Stimulated activated naive B cell treated with anti-CD40 and anti-IgM and Interleukin-4, amounts not matched to agents 10 μg/mL and 1 μg/mL and 100 μg/mL, for 72 hours (primary cell): ENCODE measurements at regions not wholly inside any gene's neighbourhood (a gene's known extent, or its start where the extent isn't known, plus 50 kb on each side); places are given as distances from the start of the nearest gene placed in this dataset.

Experiments used
- ATAC-seq, 2 donors: fragments of 150-1000 bp; cut with Tn5 transposase; replicated peaks; 2 replicates each; pipeline ENCODE4 v1.10.0; 2021; ENCODE audit warnings: moderate library complexity in 1 of 2
- DNase-seq: peaks from one replicate; pipeline ENCODE4 v3.0.0; 2021
- H3K27ac Mint-ChIP-seq: one replicate; pipeline ENCODE4 v1.8.0; 2022; ENCODE audit warnings: mild to moderate bottlenecking, mixed read lengths
- H3K27me3 Mint-ChIP-seq, 2 donors: one replicate each; pipeline ENCODE4 v1.8.0; 2022; ENCODE audit warnings: mixed read lengths in 2 of 2
- H3K36me3 Mint-ChIP-seq, 2 donors: one replicate each; pipeline ENCODE4 v1.8.0; 2022; ENCODE audit warnings: mixed read lengths in 2 of 2, mild to moderate bottlenecking in 1 of 2
- H3K4me1 Mint-ChIP-seq, 2 donors: one replicate each; pipeline ENCODE4 v1.8.0; 2022; ENCODE audit warnings: mixed read lengths in 2 of 2, mild to moderate bottlenecking in 1 of 2
- H3K4me3 Mint-ChIP-seq, 2 donors: one replicate each; pipeline ENCODE4 v1.8.0; 2022; ENCODE audit warnings: mild to moderate bottlenecking in 2 of 2, mixed read lengths in 2 of 2, moderate library complexity in 1 of 2
- H3K9me3 Mint-ChIP-seq, 2 donors: one replicate each; pipeline ENCODE4 v1.8.0; 2022; ENCODE audit warnings: mixed read lengths in 2 of 2, mild to moderate bottlenecking in 1 of 2

DNA sequence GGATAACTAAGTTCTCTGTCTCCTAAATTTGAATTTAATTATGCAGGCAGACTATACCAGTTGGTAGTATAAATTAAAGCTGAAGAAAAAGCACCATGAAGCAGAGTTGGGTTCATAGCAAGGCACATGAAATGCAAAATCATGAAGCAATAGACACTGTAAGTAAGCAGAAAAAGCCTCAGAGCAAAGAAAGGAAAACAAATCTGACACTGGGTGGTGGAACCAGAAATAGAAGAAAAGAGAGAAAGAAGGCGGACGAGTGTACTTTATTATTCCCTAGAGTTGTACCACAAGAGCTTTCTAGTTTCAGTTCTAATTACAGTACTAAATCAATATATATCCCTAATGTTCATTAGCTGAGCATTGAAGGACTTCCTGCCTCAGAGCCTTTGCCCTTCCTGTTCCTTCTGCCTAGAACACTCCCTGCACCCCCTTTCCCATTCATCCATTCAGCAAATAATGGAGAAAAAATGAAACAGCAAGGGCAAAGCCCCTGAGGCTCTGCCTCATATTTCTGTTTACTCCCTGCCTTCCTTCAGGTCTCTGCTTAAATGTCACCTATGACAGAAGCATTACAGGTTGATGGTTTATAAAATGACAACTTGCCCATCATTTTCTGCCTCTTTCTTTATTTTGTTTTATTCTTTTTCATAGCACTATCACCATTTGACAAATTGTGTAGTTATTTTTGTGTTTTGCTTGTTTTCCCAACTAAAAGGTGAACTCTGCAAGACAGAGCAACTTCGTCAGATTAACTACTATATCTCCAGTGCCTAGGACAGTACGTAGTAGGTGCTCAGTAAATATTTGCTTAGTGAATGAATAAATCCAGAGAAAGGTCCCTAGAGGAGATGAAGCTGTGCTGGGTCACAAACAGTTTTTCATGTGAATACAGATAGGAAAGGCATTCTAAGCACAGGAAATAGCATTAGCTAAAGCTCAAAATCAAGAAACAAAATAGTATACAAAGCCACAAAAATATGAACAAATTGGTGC is 154.0 kb upstream of the RASGEF1B start:
- no peak for DNase-seq
- H3K36me3 Mint-ChIP-seq = no peaks in the 10 kb centered on the region
- H3K4me1 Mint-ChIP-seq = peaks cover 19 to 42% of the 10 kb centered on the region in 2 donors
- peak; percentile 57 to 78 for ATAC-seq
- H3K9me3 Mint-ChIP-seq = no peaks in the 10 kb centered on the region
- no peaks in the 10 kb centered on the region for H3K27me3 Mint-ChIP-seq
- no peak overlapping the region for H3K27ac Mint-ChIP-seq
- H3K4me3 Mint-ChIP-seq = peak overlapping the region in 1 of 2 donors; percentile 43

DNA sequence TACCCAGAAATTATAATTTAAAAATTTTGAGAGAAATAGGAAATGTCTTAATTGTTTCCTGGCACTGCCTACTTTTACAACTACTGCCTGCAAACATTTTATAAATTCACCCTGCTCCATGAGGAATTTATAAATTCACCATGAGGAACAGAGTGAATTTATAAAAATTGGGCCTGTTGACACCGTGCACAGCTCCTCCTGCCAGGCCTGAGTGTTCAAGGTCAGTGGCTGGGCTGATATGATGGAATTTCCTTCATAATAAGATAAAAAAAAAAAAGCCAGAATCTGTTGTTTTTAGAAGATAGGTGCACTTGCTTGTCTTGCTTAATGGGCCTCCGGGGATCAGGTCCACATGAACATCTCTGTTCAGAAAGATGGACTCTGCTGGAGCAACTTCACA is 151.7 kb upstream of the RASGEF1B start:
- Mint-ChIP-seq H3K27ac (no peak overlapping the region), H3K4me3 (no peak overlapping the region), H3K36me3 (no peaks in the 10 kb centered on the region), H3K9me3 (peaks cover 1 to 4% of the 10 kb centered on the region in 2 donors), H3K4me1 (peaks cover 19 to 42% of the 10 kb centered on the region in 2 donors), H3K27me3 (no peaks in the 10 kb centered on the region)
- DNase-seq = no peak
- no peak for ATAC-seq

DNA sequence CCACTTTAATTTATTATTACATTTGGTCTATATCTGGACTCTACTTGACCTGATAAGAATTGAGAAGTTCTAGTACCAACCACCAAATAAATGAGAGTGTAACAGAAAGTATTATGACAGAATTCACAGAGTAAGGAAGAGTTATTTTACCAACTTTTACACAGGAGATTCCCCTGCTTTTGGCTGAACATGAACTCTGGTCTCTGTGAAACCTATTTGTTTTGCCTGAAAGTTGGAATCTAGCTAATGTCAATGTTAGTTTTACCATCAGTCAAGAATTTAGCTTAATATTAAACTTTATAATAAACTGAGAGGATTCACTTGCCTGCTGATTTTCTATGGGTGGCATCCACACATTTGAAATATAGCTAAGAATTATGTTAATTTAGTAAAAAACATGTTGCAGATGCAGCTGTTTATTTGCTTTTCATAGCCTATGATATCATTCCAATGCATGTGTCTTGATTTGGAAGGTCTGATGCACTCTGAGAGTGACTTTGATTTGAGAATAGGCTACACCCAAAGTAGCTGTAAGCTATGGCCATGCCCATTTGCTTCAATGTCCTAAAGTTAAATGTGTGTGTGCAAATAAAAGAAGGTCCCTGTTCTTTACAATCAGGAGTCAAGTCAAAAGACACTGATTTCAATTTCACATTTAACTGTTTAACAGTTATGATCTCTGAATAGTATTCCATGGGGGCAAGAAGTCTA is 150.9 kb upstream of the RASGEF1B start:
- H3K36me3 Mint-ChIP-seq = no peaks in the 10 kb centered on the region
- H3K4me1 Mint-ChIP-seq = peaks cover 19 to 38% of the 10 kb centered on the region in 2 donors
- H3K27ac Mint-ChIP-seq = no peak overlapping the region
- peaks cover 1 to 4% of the 10 kb centered on the region in 2 donors for H3K9me3 Mint-ChIP-seq
- DNase-seq = no peak
- ATAC-seq = no peak
- H3K27me3 Mint-ChIP-seq = no peaks in the 10 kb centered on the region
- no peak overlapping the region for H3K4me3 Mint-ChIP-seq

- Mint-ChIP-seq H3K27me3 (no peaks in the 10 kb centered on the region), H3K27ac (no peak overlapping the region), H3K36me3 (no peaks in the 10 kb centered on the region), H3K4me1 (peaks cover 20 to 32% of the 10 kb centered on the region in 2 donors), H3K9me3 (peaks cover 1 to 4% of the 10 kb centered on the region in 2 donors), H3K4me3 (no peak overlapping the region)
- ATAC-seq = no peak
- DNase-seq = no peak
These were observed 150.3 kb upstream of the RASGEF1B start for GRCh38 chr4:81622028-81622427.

DNA sequence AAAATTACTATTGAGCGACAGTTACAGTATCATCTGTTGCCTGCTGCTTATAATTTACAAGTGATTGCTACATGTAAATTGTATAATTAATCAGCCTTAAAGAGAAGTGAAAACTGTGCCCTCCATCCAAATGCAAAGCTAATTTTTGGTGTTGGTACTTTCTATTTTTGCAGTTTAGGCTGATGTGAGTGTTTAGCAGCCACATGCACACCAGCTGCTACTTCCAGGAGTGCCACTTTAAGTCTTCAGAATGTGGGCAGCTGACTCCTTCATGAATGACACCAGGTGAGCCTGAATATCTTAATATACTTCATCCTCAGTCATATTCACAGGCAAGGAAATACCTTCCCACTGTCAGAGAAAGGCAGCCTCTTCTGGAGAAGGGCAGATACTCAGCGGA is 149.8 kb upstream of the RASGEF1B start:
- peaks cover 1 to 4% of the 10 kb centered on the region in 2 donors for H3K9me3 Mint-ChIP-seq
- no peak for DNase-seq
- H3K4me3 Mint-ChIP-seq = no peak overlapping the region
- H3K4me1 Mint-ChIP-seq = peaks cover 20 to 29% of the 10 kb centered on the region in 2 donors
- peak in 1 of 2 donors; percentile 34 for ATAC-seq
- no peaks in the 10 kb centered on the region for H3K27me3 Mint-ChIP-seq
- H3K36me3 Mint-ChIP-seq = no peaks in the 10 kb centered on the region
- no peak overlapping the region for H3K27ac Mint-ChIP-seq

- no peaks in the 10 kb centered on the region for H3K36me3 Mint-ChIP-seq
- no peaks in the 10 kb centered on the region for H3K27me3 Mint-ChIP-seq
- ATAC-seq = no peak
These were observed 148.7 kb upstream of the RASGEF1B start for GRCh38 chr4:81620442-81620841.

DNA sequence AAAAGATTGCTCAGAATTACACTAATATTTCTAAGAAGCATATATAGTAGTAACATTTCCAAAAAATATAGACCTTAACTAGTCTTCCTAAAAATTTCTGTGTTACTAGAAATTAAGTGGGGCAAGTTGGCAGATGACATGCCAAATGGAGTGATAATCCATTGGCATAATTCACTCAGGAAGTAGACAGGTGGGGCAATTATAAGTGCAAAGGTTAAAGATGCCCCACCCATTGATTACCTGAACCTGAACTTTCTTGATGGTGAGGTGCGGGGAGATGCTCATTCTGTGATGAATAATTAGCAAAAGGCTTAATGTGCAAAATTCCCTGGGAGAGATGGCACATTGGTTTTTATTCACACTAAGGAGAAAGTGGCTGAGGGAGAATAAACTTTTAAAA is 145.8 kb upstream of the RASGEF1B start:
- Mint-ChIP-seq H3K27me3 (no peaks in the 10 kb centered on the region), H3K36me3 (no peaks in the 10 kb centered on the region), H3K9me3 (peaks cover 1 to 4% of the 10 kb centered on the region in 2 donors), H3K4me3 (no peak overlapping the region), H3K27ac (no peak overlapping the region), H3K4me1 (peaks cover 3 to 6% of the 10 kb centered on the region in 2 donors)
- DNase-seq (no peak), ATAC-seq (no peak)

More at GRCh38 chr4:81620442-81620841, 148.7 kb upstream of the RASGEF1B start:
- Mint-ChIP-seq H3K4me1 (peaks cover 14 to 22% of the 10 kb centered on the region in 2 donors), H3K9me3 (peaks cover 1 to 4% of the 10 kb centered on the region in 2 donors), H3K27ac (no peak overlapping the region), H3K4me3 (no peak overlapping the region)
- no peak for DNase-seq

GRCh38 chr4:81611221-81611620 is 139.5 kb upstream of the RASGEF1B start:
- peaks cover 21 to 30% of the 10 kb centered on the region in 2 donors for H3K4me1 Mint-ChIP-seq
- no peaks in the 10 kb centered on the region for H3K27me3 Mint-ChIP-seq
- H3K36me3 Mint-ChIP-seq = no peaks in the 10 kb centered on the region
- no peak overlapping the region for H3K27ac Mint-ChIP-seq
- no peak overlapping the region for H3K4me3 Mint-ChIP-seq
- ATAC-seq (no peak), DNase-seq (no peak)
- H3K9me3 Mint-ChIP-seq = no peaks in the 10 kb centered on the region

DNA sequence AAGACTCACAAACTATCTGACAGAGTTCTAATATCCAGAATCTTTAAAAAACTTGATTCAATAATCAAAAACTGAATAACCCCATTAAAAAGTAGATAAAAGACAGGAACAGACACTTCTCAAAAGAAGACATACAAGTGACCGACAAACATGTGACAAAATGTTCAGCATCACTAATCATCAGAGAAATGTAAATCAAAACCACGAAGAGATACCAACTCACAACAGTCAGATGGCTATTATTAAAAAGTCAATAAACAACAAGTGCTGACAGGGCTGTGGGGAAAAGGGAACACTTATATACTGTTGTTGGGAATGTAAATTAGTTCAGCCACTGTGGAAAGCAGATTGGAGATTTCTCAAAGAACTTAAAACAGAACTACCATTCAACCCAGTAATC is 138.1 kb upstream of the RASGEF1B start:
- Mint-ChIP-seq H3K27me3 (no peaks in the 10 kb centered on the region), H3K4me1 (peaks cover 26 to 41% of the 10 kb centered on the region in 2 donors), H3K27ac (peak overlapping the region; percentile 5), H3K9me3 (no peaks in the 10 kb centered on the region), H3K4me3 (no peak overlapping the region), H3K36me3 (no peaks in the 10 kb centered on the region)
- no peak for DNase-seq
- peak in 1 of 2 donors; percentile 28 for ATAC-seq

GRCh38 chr4:81607950-81608349 is 136.2 kb upstream of the RASGEF1B start:
- H3K36me3 Mint-ChIP-seq = no peaks in the 10 kb centered on the region
- peaks cover 26 to 50% of the 10 kb centered on the region in 2 donors for H3K4me1 Mint-ChIP-seq
- ATAC-seq = peak in 1 of 2 donors; percentile 45
- H3K27me3 Mint-ChIP-seq = no peaks in the 10 kb centered on the region
- no peak overlapping the region for H3K4me3 Mint-ChIP-seq
- no peak overlapping the region for H3K27ac Mint-ChIP-seq
- no peak for DNase-seq
- no peaks in the 10 kb centered on the region for H3K9me3 Mint-ChIP-seq

- peak; percentile 60 to 64 for ATAC-seq
- no peaks in the 10 kb centered on the region for H3K36me3 Mint-ChIP-seq
- no peaks in the 10 kb centered on the region for H3K9me3 Mint-ChIP-seq
- no peak for DNase-seq
- peak overlapping the region; percentile 27 for H3K27ac Mint-ChIP-seq
- no peaks in the 10 kb centered on the region for H3K27me3 Mint-ChIP-seq
- H3K4me3 Mint-ChIP-seq = peak overlapping the region; percentile 5 to 15
- H3K4me1 Mint-ChIP-seq = peaks cover 26 to 50% of the 10 kb centered on the region in 2 donors
These were observed 135.2 kb upstream of the RASGEF1B start for GRCh38 chr4:81606801-81607501.

- H3K27ac Mint-ChIP-seq = peak overlapping the region; percentile 27
- H3K36me3 Mint-ChIP-seq = no peaks in the 10 kb centered on the region
- ATAC-seq = no peak
- peaks cover 26 to 53% of the 10 kb centered on the region in 2 donors for H3K4me1 Mint-ChIP-seq
- no peaks in the 10 kb centered on the region for H3K27me3 Mint-ChIP-seq
- no peak overlapping the region for H3K4me3 Mint-ChIP-seq
- DNase-seq = no peak
- H3K9me3 Mint-ChIP-seq = no peaks in the 10 kb centered on the region
These were observed 134.5 kb upstream of the RASGEF1B start for GRCh38 chr4:81606166-81606565.

DNA sequence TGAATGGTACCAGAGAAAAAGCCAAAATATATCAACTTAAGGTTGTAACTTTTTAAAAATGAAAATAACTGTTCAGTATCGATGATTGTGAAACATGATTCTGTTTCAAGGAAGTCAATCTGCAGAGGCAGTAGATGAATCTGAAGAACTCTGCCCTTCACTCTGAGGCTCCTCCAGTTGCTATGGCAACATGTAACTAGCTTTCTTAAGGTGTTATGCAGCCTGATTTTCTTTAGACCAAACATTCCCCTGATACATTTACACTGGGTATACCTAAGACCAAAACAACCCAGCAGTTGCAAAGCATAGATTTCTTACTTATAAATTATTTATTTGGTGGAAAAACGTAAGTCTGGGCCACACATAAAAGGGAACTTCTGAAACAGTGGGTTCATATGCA is 133.6 kb upstream of the RASGEF1B start:
- no peaks in the 10 kb centered on the region for H3K9me3 Mint-ChIP-seq
- no peak overlapping the region for H3K27ac Mint-ChIP-seq
- no peak overlapping the region for H3K4me3 Mint-ChIP-seq
- no peak for DNase-seq
- H3K36me3 Mint-ChIP-seq = no peaks in the 10 kb centered on the region
- H3K27me3 Mint-ChIP-seq = no peaks in the 10 kb centered on the region
- peaks cover 24 to 56% of the 10 kb centered on the region in 2 donors for H3K4me1 Mint-ChIP-seq
- ATAC-seq = peak; percentile 58 to 68

DNA sequence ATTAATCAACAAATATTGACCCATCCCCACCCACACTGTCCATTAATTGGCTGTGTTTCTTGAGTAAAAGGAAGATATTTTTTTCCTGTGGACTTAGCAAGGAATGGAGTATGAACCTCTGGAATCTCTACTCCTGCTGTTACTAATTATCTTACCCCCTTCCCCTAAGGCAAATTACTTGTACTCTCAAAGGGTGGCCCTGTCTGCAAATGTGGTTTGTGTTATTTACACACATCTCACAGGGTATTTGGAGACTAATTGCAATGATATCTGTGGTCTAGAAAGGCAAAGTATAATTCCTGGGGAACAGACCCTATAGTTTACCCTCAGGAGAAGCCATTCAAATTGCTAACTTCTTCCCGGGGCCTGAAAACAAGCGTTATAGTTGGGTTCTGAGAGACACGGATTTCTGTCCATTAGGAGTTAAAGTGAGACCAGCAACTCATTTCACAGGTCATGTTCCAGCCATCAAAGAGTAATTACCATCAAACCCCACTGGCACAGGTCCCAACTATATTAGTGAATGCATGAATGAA is 133.0 kb upstream of the RASGEF1B start:
- Mint-ChIP-seq H3K27ac (no peak overlapping the region), H3K27me3 (no peaks in the 10 kb centered on the region), H3K9me3 (no peaks in the 10 kb centered on the region), H3K4me1 (peaks cover 19 to 51% of the 10 kb centered on the region in 2 donors), H3K36me3 (no peaks in the 10 kb centered on the region), H3K4me3 (no peak overlapping the region)
- DNase-seq (no peak), ATAC-seq (no peak)
